Activated CD4-positive, alpha-beta memory T cell treated with anti-CD3 and anti-CD28 coated beads, Interleukin-2, amount 10 ng/mL, durations not matched to agents 7 days and 5 days (primary cell): ENCODE measurements at regions not wholly inside any gene's neighbourhood (a gene's known extent, or its start where the extent isn't known, plus 50 kb on each side); places are given as distances from the start of the nearest gene placed in this dataset.

Experiments
- CTCF ChIA-PET: fragments of 350-600 bp; sonication (Branson Sonifier 250); formaldehyde crosslinking; loops from one replicate; lab custom pipeline; 2021; ENCODE audit warnings: antibody characterized with exemption, inconsistent platforms; lab: Charles Lee
- POLR2A ChIA-PET: fragments of 350-600 bp; sonication (Branson Sonifier 250); formaldehyde crosslinking; loops from one replicate; lab custom pipeline; 2021; ENCODE audit warnings: antibody characterized with exemption; lab: Charles Lee
- DNase-seq: peaks from one replicate; pipeline ENCODE4 v3.0.0-alpha.2; 2020
- H3K27ac Mint-ChIP-seq: one replicate; pipeline ENCODE4 v1.8.0; 2021; ENCODE audit warnings: mild to moderate bottlenecking, mixed read lengths
- H3K27me3 Mint-ChIP-seq: one replicate; pipeline ENCODE4 v1.8.0; 2021; ENCODE audit warnings: mixed read lengths
- H3K36me3 Mint-ChIP-seq: one replicate; pipeline ENCODE4 v1.8.0; 2021; ENCODE audit warnings: low read depth, mixed read lengths
- H3K4me1 Mint-ChIP-seq: one replicate; pipeline ENCODE4 v1.8.0; 2021; ENCODE audit warnings: mixed read lengths
- H3K4me3 Mint-ChIP-seq: one replicate; pipeline ENCODE4 v1.8.0; 2021; ENCODE audit warnings: mild to moderate bottlenecking, mixed read lengths
- H3K9me3 Mint-ChIP-seq: one replicate; pipeline ENCODE4 v1.8.0; 2021; ENCODE audit warnings: mixed read lengths

DNA sequence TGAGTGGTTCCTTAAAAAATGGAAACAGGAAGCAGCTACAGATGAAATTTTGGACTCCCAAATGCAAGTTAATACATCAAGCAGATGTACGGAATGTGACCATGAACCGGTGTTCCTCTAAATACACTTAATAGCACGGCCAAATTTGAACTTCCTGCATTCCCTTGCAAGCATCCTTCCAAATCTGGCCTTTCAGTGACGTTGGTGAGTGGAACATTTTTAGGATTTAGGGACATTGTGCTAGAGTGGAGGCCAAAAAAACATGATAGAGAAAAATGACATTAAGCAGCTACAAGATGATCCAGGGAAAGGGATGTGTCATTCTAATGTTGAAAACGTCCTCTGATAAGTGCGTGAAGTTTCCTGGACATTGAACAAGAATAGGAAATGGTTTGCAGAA is 62.1 kb downstream of the CTAGE1 start:
- no peak for DNase-seq
- Mint-ChIP-seq H3K36me3 (no peaks in the 10 kb centered on the region), H3K27me3 (peaks cover 2% of the 10 kb centered on the region), H3K4me3 (no peak overlapping the region), H3K27ac (no peak overlapping the region), H3K9me3 (no peaks in the 10 kb centered on the region), H3K4me1 (no peaks in the 10 kb centered on the region)
- POLR2A ChIA-PET: no interaction called here
- CTCF ChIA-PET: no interaction called here

DNA sequence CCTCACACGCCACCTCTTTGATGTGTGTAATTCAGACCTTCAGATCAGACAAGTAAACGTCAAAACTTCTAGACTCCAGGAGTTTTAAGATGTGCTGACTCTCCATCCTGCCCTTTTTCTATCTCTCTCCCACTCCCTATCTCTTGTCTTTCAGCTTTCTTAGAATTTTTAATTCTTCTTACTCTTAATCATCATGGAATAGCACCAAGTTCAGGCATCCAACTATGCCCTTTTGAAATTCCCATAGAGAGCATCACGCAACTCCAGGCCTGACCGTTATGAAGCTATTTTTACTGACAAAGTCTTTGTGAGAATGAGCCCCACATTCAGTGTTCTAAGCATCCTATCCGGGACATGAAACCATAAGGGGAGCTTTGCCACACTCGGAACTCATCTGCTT is 62.6 kb downstream of the CTAGE1 start:
- no peaks in the 10 kb centered on the region for H3K36me3 Mint-ChIP-seq
- H3K9me3 Mint-ChIP-seq: no peaks in the 10 kb centered on the region
- no peak overlapping the region for H3K27ac Mint-ChIP-seq
- POLR2A ChIA-PET: no interaction called here
- CTCF ChIA-PET: no interaction called here
- DNase-seq: no peak
- H3K27me3 Mint-ChIP-seq: peaks cover 4% of the 10 kb centered on the region
- no peak overlapping the region for H3K4me3 Mint-ChIP-seq
- H3K4me1 Mint-ChIP-seq: no peaks in the 10 kb centered on the region

DNA sequence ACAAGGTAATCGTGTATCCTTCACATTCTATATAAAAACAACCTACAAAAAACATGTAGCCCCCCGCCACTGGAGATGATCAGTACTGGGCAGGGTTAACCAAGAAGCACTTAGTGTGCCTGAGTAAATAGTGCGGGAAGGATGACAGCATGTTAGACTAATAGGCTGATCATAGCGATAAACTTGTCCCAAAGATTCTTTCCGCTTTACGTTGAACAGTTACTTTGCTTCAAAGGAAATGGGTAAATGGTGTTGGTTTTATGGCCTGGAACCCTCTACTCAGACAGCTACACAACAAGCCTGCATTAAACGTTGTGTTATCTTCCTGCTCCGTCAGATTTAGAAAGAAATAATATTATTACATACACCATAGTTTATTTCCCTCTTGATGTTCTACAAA is 67.7 kb downstream of the CTAGE1 start:
- ChIA-PET CTCF (no interaction called here), POLR2A (no interaction called here)
- no peak overlapping the region for H3K4me3 Mint-ChIP-seq
- no peaks in the 10 kb centered on the region for H3K9me3 Mint-ChIP-seq
- H3K4me1 Mint-ChIP-seq: peaks cover 20% of the 10 kb centered on the region
- no peak for DNase-seq
- H3K27me3 Mint-ChIP-seq: peaks cover 40% of the 10 kb centered on the region
- H3K36me3 Mint-ChIP-seq: peaks cover 2% of the 10 kb centered on the region
- H3K27ac Mint-ChIP-seq: no peak overlapping the region

DNA sequence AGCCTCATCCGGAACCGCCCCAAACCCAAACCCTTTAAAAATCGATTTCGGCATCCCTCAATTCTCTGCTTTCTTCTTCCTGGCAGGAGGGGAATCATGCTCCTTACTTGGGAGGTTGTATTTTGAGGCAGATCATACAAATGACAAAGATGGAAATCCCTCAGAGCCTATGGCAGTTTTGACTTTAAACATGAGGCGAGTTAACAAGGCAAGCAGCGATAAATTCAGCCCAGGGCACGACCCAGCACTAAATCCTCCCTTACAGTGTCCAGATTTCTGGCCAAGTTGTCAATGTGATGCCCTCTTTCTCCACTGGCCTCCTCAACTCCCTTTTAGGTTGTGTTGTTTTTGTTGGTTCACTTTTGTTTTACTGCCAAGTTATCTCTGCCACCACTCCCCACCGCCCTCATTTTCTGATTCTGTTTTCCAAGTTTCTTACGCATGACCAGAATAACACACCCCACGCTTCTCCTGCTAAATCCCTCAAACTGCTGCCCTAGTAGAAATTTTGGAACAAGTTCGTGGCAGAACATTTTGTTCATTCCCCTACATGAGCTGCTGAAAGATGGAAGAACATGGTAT is 68.3 kb downstream of the CTAGE1 start:
- H3K4me1 Mint-ChIP-seq: peaks cover 22% of the 10 kb centered on the region
- ChIA-PET CTCF (no interaction called here), POLR2A (no interaction called here)
- peaks cover 40% of the 10 kb centered on the region for H3K27me3 Mint-ChIP-seq
- peaks cover 2% of the 10 kb centered on the region for H3K36me3 Mint-ChIP-seq
- DNase-seq: no peak
- H3K9me3 Mint-ChIP-seq: no peaks in the 10 kb centered on the region
- no peak overlapping the region for H3K27ac Mint-ChIP-seq
- H3K4me3 Mint-ChIP-seq: peak overlapping the region; percentile 24

DNA sequence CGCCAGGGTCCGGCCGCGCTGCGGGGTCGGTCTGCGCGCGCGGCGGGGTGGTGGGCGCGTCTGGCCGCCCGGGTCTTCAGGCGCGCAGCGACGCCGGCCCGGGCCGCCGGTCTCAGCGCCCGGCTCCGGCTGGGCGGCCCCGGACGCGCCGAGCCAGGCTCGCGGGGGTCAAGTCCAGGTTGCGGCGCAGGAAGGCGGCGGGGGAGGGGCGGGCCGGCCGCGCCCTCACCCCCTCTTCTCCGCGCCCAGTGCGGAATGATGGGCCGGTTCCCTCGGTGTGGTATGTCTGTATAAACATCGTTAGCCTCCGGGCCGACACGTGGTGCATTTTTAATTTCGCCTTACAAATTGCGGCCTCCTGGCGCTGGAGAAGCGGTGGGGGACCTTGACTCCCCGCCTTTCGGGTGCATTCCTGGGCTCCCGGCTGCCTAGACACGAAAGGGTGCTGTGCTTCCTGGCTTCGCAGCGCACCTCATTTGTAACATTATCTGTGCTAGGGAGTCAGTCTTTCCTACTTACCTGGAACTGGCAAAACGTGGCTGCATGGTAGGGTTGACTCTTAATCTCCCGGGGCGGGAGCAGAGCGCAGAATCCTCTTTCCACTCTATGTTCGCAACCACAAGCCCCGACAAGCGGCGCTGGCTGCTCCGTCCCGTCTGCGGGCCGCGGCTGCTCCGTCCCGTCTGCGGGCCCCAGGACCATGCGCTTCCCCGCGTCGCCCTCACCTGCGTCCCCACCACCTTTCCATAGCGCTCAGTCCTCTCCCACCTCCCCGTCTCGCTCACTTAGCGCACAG is 69.0 kb downstream of the CTAGE1 start:
- Mint-ChIP-seq H3K36me3 (peaks cover 2% of the 10 kb centered on the region), H3K4me3 (peak overlapping the region; percentile 24), H3K9me3 (no peaks in the 10 kb centered on the region), H3K27me3 (peaks cover 40% of the 10 kb centered on the region), H3K27ac (no peak overlapping the region), H3K4me1 (peaks cover 26% of the 10 kb centered on the region)
- ChIA-PET POLR2A (no interaction called here), CTCF (no interaction called here)
- no peak for DNase-seq

DNA sequence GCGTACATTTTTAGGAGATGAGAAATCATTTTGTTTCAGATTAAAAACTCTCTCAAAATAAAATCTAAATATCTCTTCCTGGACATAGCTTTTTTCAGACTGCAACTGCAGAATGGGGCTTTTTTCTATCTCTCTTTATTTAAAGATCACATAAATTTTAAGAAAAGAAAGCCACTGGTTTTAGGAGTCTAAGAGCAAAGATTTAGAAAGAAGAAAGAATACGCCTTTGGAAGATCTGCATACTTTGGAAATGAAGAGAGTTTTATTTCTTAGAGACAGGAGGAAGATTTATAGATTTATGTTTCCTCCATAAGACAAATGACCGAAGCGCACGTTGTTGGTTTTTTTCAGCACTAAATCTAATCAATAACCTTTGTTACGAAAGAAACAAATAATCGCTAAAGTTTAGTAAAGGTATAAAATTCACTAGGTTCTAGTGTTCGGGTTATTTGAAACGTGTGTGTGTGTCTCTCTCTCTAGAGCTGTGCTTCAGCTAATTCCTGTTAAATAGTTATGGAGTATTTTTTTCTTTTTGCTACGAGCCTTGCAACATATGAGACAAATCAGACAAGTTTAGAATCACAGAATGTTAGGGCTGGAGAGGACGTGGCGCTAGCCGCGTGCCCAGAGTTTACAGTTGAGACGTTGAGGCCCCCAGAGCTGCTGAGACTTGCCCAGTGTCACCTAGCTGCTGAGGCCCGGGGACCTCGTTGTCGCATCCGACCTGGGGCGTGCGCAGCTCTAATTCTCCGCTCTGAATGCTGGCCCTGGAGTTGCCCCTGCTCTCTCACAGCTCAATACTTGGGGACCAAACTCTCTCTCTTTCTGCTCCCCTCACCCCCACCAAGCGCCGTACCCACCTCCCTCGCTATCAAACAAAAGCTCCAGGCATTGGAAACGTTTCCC is 69.9 kb downstream of the CTAGE1 start:
- H3K9me3 Mint-ChIP-seq: no peaks in the 10 kb centered on the region

DNA sequence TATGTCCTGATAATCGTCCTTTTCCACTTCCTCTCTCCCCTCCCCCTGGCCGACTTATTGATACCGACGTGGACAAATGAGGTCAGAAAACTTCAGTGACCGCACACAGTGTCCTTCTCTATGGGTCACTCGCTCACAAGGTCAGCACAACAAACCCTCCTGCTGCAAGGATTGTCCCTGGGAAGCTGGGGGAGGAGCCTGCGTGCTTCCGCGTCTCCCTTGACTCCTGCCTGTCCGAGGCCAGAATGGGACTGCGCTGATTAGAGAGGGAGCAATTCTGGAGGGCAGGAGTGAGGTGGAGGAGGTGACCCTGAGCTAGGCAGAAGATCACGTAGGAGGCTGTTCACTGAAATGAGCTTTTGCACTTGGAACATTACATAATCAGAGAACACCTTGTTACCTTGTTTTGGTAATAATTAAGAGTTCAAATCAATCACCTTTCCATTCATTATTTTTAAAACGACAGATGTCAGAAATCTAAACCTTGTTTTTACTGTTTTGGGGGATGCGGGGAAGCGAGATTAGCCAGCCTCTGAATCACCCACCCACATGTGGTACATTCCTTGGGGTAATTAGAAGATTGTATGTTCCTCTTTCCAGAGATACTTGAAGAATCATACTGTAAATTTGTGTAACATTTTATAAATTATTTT is 70.6 kb downstream of the CTAGE1 start:
- Mint-ChIP-seq H3K4me1 (peaks cover 28% of the 10 kb centered on the region), H3K27me3 (peaks cover 38% of the 10 kb centered on the region), H3K4me3 (no peak overlapping the region), H3K27ac (no peak overlapping the region), H3K36me3 (peaks cover 2% of the 10 kb centered on the region), H3K9me3 (no peaks in the 10 kb centered on the region)
- DNase-seq: no peak
- ChIA-PET POLR2A (no interaction called here), CTCF (no interaction called here)

More for the DNA sequence above, 69.9 kb downstream of the CTAGE1 start:
- Mint-ChIP-seq H3K4me1 (peaks cover 26% of the 10 kb centered on the region), H3K36me3 (peaks cover 2% of the 10 kb centered on the region), H3K27me3 (peaks cover 38% of the 10 kb centered on the region), H3K4me3 (no peak overlapping the region), H3K27ac (no peak overlapping the region)
- ChIA-PET POLR2A (no interaction called here), CTCF (no interaction called here)
- no peak for DNase-seq

DNA sequence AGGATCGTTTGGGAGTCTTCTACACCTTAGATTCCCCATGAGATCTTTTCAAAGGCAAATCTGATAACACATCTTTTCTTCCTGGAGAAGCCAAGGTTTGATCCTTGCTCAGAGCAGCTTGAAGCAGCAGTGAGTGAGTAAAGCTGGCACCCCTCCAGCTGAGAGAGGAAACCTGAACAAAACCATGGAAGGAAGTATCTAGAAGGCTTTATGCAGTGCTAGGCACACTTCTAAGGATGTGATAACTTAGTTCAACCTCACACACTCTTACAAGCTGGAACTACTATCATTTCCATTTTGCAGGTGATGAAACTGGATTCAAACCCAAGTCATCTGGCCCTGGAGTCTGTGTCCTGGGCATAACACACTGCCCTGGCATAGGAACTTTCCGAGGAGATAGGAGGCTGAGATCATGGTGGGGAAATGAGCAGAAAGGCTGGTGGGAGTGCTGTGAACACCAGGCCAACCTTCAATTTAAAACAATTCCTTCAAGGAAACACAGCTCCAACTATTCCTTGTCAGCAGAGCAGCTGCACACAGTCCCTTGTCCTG is 71.2 kb downstream of the CTAGE1 start:
- peaks cover 28% of the 10 kb centered on the region for H3K4me1 Mint-ChIP-seq
- H3K4me3 Mint-ChIP-seq: no peak overlapping the region
- no peak for DNase-seq
- H3K9me3 Mint-ChIP-seq: no peaks in the 10 kb centered on the region
- H3K36me3 Mint-ChIP-seq: peaks cover 2% of the 10 kb centered on the region
- POLR2A ChIA-PET: no interaction called here
- peaks cover 38% of the 10 kb centered on the region for H3K27me3 Mint-ChIP-seq
- peak overlapping the region; percentile 5 for H3K27ac Mint-ChIP-seq
- CTCF ChIA-PET: no interaction called here

DNA sequence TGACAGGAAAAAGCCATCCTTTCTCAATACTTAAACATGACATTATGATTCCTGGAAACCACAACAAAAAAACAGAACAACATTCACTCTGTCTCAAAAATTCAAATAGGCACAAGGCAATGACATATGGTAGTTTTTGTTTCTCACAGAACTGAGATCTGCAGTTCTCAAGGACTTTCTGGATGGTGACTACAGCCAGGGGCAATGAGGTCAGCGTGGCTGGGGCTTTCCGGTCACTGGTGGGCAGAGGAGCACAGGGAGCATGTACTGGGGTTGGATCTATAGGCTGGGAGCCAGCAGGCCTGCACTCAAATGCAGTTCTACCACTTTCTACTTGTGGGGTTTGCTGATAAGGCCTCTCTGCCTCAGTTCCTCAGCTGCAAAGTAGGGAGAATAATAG is 72.0 kb downstream of the CTAGE1 start:
- CTCF ChIA-PET: no interaction called here
- Mint-ChIP-seq H3K27me3 (peaks cover 38% of the 10 kb centered on the region), H3K4me1 (peaks cover 28% of the 10 kb centered on the region), H3K4me3 (no peak overlapping the region), H3K27ac (peak overlapping the region; percentile 48), H3K36me3 (peaks cover 2% of the 10 kb centered on the region), H3K9me3 (no peaks in the 10 kb centered on the region)
- no peak for DNase-seq
- POLR2A ChIA-PET: no interaction called here

DNA sequence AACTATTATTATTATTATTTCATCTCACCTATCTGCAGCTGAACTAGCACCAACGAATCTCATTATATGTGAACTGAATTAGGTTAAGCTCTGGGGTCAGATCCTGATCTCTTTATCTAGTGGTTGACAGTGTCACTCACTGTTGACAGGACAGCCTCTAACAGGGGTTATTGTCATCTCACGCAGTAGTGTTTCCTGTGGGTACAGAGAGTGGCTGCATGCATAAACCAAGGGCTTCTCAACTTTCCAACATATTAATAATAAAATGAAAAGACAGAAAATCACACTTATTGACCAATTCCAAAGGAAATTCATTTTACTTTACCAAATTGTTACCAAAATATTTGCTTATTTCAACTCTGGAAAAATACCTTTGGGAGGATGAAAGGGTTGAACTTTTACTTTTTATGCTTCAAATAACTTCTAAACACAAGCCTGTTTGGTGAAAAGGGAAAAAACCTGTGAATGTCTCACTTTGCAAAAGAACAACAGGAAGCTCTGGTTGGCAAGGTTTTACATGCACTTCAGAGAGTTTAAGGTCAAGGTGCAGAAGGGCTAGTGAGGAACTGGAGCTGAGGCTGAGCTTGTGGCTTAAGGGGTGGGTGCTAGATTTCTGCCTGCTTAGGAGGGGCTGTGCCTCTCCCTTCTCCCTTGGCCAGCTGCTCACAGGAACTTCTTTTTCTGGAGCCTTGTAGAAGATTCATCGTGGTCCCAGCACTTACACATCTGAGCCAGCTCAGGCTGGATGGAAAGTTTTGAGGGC is 72.6 kb downstream of the CTAGE1 start:
- peak overlapping the region; percentile 48 for H3K27ac Mint-ChIP-seq
- no peak for DNase-seq
- ChIA-PET POLR2A (no interaction called here), CTCF (interaction anchor here (0.5 kb wide), 1 partner anchor 131 kb away, joined by 4 read pairs; no protein-coding TSS in a partner anchor)
- peaks cover 2% of the 10 kb centered on the region for H3K36me3 Mint-ChIP-seq
- peaks cover 28% of the 10 kb centered on the region for H3K4me1 Mint-ChIP-seq
- H3K4me3 Mint-ChIP-seq: no peak overlapping the region
- H3K9me3 Mint-ChIP-seq: no peaks in the 10 kb centered on the region
- peaks cover 36% of the 10 kb centered on the region for H3K27me3 Mint-ChIP-seq

DNA sequence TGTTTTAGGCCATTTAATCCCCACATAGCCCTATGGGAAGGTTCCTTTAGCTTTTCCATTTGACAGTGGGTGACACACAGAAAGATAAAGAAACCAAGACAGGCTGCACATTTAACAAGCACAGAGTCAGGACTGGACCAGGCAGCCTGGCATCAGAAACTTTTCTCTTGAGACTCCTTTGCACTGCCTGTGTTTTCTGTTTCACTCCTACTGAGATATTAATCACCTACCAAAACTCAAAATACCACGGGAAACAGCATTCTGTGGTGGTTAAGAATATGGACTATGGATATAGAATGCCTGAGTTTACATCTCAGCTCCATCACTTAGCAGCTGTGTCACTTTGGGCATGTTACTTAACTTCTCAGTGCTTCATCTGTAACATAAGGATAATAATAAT is 73.3 kb downstream of the CTAGE1 start:
- no peak for DNase-seq
- Mint-ChIP-seq H3K27ac (peak overlapping the region; percentile 19), H3K36me3 (peaks cover 2% of the 10 kb centered on the region), H3K27me3 (peaks cover 29% of the 10 kb centered on the region), H3K4me3 (no peak overlapping the region), H3K4me1 (peaks cover 28% of the 10 kb centered on the region), H3K9me3 (no peaks in the 10 kb centered on the region)
- POLR2A ChIA-PET: no interaction called here
- CTCF ChIA-PET: interaction anchor here (0.5 to 0.6 kb wide), 2 partner anchors 130 to 212 kb away, joined by 3 to 4 read pairs; no protein-coding TSS in a partner anchor

DNA sequence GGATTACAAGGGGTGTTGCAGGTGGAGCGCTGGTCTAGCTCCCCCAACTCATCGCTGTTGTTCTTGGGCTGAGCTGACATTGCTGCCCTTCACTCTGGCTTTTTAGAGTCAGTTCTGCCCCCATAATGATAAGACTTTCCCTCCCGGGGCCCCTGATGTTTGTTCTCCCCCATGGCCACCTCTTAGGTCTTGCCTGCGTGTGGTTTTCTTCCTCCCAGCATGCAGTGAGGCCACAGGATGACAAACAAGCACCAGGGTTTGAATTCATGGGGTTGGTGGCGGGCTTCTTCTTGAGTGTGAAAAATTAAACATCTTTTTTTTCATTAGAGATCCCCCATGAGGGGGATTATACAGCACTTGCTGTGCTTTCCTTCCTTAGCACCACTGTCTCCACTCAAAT is 74.1 kb downstream of the CTAGE1 start:
- ChIA-PET CTCF (no interaction called here), POLR2A (no interaction called here)
- H3K36me3 Mint-ChIP-seq: peaks cover 2% of the 10 kb centered on the region
- H3K9me3 Mint-ChIP-seq: no peaks in the 10 kb centered on the region
- peaks cover 26% of the 10 kb centered on the region for H3K4me1 Mint-ChIP-seq
- peaks cover 21% of the 10 kb centered on the region for H3K27me3 Mint-ChIP-seq
- DNase-seq: no peak
- H3K4me3 Mint-ChIP-seq: no peak overlapping the region
- H3K27ac Mint-ChIP-seq: no peak overlapping the region
